H4 (cell line): ENCODE measurements at regions not wholly inside any gene's neighbourhood (a gene's known extent, or its start where the extent isn't known, plus 50 kb on each side); places are given as distances from the start of the nearest gene placed in this dataset.
"Not testable (repeated sequence)": the region's sequence is repeated elsewhere in the genome, so short reads cannot be mapped to it uniquely, and the experiment has no call there.

ENCODE experiments used
- DNase-seq: peaks from one replicate; pipeline ENCODE4 v3.0.0-alpha.2; 2015; ENCODE audit warnings: low spot score

DNA sequence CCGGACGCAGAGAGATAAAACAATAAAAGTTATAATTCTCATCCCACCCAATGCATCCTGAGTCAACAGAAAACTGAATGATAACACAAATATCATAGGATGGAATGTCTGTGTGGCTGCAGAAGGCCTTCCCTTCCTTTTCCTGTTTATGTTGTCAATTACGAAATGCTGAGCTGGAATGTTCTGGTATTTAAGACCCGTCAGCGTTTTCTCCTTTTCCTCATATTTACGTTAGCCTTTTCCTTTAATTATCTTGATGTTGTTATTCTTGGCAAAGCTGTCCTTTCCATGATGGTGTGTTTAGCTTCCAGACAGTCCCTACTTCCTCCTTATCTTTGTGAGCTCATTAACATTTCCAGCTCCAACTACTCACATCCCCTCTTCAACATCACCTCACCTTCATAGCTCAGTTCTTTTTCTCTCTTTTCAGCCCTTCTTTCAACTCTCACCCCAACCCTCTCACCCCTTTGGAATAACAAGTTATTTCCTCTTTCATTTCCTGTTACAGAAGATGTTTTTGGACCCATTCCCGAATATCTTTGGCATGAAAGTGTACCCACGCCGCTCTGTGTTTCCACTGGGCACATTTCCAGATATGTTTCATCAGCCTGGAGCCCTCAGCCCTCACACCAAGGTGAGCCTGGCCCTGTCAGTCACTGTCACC is 221.6 kb downstream of the NR2F1-AS1 start:
- peak; percentile 86 for DNase-seq

DNA sequence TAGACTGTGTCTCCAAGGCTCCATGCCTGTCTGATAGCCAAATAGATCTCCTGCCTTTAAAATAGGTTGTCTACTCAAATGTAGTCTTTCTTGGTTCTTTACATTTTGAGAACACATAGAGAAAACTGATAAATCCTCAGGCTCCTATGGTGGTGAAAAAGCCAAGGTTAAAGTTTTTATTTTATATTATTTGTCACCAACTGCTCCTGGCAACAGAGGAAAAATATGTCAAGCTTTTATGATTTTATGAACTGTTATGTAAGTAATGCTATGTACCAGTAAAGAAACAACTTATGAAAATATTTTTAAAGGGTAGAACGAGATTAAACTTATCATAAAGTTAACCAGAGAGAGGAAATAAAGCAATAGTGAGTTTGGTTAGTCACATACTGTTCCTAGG is 222.8 kb downstream of the NR2F1-AS1 start:
- DNase-seq = no peak

DNA sequence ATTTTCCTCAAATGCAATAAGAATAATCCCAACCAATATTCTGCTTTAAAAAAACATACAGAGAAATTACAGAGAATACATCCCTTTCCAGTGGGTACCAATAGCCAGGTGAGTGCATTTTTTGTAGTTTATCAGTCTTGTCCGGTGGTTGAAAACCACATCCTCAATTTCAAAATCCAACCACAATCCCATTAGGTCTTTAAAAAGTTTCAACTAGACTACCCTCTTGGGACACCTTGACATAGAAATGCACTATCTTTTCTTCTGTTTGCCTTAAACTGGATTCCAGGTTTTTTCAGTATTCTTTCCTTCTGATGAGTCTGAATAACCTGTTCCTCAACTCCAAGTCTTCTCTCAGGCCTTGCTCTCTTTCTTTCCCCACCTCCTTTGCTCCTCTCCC is 223.3 kb downstream of the NR2F1-AS1 start:
- no peak for DNase-seq

DNA sequence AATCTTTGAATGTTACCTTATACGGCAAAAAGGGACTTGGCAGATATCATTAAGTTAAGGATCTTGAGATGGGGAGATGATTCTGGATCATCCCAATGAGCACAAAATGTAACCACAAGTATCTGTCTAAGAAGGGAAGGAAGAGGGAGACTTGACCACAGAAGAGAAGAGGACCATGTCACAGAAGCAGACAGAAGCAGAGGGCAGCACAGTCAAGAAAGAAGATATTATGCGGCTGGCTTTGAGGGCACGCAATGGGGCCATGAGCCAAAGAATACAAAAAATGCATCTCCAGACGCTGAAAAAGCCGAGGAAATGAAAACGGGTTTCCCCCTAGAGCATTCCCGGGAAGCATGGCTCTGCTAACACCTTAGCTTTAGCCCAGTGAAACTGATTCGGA is 225.3 kb downstream of the NR2F1-AS1 start:
- no peak for DNase-seq

DNA sequence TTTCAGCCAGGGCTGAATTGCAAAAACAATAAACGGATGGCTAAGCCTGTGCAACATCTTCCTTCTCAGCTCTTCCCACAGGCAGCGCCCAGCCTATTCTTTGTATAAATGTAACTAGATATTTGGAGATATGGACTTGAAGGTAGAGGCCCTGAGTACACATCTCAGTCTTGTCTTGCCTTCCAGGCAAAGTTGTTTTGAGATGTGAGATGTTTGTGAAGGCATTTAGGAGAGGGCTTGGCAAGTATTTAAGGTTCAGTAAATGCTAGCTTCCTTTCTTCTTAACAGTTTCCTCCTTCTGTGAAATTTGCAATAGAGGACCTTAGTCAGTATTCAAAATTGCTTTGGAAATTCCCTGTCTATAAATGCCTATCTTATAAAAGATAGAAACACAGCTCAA is 228.8 kb downstream of the NR2F1-AS1 start:
- DNase-seq = no peak

DNA sequence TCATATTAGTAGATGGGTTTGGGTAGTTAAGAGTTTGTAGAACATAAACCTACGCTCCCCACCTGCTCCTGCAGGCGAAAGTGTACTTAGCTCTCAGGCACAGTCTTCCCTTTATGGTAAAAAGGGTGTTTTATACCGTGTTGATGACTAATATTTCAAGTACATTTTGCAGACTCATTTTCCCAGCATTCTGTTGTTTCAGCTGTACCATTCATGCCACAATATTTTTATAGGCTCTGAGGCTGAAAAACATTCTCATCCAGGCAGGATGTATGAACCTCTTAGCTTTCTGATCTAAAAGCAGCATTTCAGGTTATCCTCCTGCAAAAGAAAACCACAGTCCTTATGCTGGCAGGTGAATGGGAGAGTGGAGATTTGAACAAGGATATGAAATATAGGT is 231.4 kb downstream of the NR2F1-AS1 start:
- DNase-seq = peak; percentile 29

DNA sequence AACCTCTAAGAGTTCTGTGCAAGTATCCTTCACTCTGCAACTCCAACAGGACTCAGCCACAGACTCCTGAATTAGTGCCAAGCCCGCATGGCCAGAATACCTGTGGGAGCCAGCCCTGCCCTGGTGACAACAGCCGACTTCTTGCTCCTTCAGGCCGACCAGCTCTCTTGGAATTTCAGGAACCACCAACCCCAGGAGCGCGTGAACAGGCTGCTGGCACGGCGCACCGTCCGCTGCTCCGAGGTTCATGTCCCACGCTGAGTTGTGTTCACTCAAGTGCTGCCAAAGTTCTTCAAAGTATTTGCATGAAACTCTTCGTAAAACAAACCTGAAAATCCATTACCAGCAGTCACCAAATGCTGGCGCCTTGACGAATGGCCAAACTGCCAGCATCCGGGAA is 232.8 kb downstream of the NR2F1-AS1 start:
- DNase-seq = no peak

DNA sequence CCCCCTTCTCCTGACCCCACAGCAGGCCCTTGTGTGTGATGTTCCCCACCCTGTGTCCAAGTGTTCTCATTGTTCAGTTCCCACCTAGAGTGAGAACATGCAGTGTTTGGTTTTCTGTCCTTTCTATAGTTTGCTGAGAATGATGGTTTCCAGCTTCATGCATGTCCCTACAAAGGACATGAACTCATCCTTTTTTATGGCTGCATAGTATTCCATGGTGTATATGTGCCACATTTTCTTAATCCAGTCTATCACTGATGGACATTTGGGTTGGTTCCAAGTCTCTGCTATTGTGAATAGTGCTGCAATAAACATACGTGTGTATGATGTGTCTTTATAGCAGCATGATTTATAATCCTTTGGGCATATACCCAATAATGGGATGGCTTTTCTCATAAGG is 234.2 kb downstream of the NR2F1-AS1 start:
- DNase-seq = not testable (repeated sequence)

DNA sequence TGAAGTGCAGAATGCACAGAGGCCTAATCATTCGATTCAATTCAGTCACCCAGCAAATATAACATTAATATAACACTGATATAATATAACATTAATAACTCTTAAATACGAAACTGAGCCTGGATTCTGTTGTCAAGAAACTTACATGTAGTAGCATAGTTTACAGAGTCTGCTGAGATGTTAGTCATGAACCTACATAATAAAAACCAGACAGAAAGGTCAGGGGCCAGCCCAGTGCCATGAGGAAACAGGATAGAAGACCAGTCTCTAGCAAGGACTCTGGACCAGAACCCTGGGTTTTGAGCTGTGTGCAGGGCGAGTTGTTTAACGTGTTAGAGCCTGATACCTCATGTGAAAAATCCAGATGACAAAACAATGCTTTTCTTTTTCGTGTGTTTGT is 234.7 kb downstream of the NR2F1-AS1 start:
- DNase-seq = no peak

DNA sequence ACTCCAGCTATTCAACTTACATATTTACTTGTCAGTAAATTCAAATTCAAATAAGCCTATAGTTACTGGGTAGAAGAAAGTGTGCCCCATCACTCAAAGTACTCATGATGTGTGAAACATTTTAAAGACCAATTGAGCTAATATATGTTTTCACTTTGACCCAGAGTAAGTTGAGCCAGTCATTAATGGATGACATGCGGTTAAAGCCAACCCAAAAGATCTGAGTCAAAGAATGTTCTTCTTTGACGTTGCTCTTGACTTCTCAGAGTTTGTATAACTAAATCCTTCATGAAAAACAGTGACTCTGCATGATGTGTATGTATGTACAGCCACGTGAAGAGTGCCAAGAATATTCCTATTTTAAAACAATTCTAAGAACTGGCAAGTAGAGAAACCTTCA is 237.4 kb downstream of the NR2F1-AS1 start:
- no peak for DNase-seq

DNA sequence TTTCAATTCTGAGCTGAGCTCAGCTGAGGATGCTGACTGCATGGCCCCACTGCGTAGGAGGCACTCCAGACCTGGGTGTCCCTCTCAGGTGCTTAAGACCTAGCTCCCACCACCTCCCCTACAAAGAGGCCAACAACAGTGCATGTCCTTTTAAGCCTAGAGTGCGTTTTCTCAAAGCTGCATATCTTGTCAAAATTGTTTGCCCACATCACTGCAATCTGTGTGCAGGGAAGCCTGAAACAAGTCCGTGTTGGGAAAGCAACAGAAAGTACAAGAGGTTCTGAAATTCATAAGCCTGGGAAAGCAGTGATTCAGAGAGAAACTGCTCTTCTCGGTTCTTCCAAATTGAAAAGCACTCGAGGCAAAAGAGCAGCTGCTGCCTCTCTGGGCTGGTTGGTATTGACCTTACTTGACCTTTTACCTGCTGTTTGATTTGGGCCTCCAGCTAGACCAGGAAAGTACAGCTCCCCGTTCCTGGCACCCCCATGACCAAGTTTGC is 238.4 kb downstream of the NR2F1-AS1 start:
- no peak for DNase-seq

DNA sequence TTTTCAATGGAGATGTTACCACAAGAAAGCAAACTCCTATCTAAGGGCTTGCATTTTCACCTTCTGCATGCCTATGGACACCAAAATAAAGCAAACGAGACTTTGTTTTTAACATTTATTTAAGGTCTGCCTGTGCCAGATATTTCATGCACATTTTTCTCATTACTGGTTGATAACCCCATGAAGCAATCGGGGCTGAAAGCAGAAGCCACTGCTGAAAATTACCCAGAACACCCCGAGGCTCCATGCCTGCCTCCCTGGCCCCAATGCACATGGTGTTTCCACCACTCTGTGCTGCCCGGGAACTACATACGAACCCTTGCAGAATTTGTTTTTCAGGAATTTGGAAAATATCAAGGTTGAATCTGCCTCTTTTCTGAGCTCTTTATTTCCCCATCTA is 240.1 kb downstream of the NR2F1-AS1 start:
- DNase-seq = no peak

DNA sequence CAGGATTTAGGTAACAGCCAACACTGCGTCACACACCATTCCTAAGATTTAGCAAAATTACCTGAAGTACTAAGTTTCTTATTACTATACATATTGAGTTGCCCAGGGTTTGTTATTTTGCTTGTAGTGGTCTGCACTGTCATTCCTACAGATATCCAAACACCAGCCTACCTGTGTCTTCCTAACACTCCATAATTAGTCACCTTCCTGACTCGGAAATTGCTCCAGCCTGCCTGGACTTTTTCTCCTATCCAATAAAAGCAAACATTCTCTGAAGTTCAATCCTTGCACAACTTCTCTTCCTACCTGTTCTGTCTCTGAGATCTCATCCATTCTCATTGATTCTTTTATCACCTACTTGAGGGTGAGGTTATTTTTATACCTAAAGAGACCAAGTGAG is 243.9 kb downstream of the NR2F1-AS1 start:
- DNase-seq = no peak

DNA sequence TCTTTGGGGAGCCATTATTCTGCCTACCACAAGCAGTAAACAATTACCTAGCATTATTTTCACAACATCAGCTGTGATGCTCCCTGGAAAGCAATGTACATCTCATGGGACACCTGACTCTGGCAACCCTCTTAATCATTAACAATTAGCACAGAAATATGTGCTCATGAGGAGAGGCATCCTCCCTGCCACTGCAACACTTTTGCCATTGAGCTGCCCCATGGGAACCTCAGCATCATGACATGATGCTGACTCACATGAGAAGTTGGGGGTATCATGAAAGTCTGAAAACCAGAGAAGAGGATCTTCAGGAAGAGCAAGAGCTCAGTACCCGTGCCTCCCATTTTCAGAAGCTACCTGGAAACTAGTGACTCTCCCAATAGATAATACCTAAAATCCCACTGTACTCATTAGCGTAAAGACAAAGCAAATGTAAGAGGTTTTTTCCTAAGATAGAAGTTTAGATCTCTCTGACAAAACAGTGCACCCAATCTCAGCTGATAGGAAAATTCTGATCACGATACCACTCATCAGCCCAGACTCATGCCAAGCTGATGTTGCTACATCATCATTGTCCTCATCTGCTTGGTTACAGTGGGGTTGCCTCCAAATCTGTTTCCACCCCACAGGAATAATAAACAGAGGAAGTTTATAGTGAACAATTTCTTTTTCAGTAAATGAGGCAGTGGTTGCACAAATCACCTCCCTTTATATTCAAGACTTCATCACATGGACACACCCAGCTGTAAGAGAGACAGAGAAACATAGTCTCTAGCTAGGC is 244.5 kb downstream of the NR2F1-AS1 start:
- DNase-seq = no peak

DNA sequence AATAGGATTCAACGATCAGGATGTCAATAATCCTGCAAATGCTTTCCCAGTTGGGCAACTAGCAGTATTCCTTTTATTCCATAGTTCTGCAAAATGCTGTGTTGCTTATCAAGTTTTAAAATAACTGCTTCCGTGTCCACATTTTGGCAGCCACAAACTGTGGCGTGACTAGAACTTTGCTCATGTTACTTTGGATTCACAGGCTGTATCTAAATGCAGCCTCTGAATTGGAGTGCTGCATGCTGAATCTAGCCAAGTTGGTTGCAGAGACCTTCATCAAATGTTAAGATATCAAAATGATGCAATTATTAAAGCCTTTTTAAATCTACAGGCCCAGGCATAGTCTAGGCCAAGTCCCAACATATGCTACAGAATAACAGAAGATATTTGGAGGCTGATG is 249.2 kb downstream of the NR2F1-AS1 start:
- DNase-seq = no peak

DNA sequence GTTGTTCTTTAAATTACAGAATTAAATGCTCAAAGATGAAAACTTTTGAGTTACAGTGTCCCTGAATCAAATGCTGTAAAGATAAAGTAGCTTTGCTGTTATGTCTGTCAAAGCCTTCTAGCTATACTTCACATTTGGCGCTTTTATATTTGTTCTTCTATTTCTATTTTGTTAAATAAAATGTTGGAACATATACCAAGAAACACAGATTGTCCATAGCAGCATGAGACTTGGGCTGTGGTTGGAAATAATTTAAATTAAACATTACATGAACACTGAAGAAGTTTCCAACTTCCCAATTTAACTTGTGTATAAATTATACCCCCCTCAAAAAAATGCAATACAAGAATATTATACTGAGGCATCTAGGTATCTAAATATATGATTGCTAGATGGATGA is 249.8 kb downstream of the NR2F1-AS1 start:
- no peak for DNase-seq

DNA sequence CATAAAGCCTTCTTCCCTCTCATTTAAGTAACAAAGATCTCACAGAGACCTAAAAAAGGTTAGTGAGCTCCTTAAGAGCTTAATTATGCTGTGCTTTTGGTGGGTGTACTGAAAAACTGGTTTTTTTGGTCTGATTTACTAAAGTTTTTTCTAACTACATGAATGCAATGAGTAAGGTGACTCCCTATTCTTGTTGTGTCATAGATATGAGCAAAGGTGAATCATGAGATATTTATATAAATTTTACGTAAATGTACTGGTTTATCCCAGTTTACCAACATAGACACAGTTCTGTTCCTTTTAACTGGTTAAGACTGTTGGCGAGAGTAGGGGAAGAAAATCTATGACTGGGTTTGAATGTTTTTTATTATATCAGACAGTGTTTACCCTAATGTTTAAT is 250.5 kb downstream of the NR2F1-AS1 start:
- no peak for DNase-seq

DNA sequence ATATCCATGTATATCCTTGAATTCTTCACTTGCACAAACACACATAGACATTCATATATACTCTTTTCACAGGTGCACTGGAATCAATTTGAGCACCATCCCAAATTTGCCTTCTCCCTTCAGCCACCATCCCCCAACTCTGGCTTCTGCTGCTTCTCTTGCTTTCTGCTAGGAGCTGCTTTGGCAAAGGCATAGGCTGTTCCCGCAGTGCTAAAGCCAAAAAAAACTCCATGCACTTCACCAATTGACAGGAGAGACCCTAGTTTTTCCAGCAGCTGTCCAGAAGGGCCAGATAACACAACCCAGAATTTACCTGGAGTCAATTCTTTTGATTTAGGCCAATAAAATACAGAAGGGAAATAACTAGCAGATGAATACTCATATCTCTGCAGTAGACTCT is 251.3 kb downstream of the NR2F1-AS1 start:
- DNase-seq = no peak

DNA sequence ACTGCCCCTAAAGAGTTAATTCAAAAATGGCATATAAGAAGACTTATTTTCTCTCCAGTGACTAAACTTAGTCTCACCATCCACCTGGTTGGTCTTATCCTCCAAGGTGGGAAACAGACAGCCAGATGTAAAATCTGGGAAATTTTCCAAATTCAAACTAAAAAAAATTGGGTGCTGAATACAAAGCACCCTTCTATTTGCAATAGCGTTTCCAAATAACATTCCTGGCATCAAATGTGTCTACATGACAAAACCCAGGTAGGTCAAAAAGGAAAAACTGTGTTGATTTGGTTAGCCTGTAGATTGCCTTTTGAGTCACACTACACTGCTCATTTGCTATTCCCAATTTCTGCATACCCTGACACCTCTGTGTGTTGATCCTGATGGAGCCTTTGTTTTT is 252.2 kb downstream of the NR2F1-AS1 start:
- DNase-seq = no peak

DNA sequence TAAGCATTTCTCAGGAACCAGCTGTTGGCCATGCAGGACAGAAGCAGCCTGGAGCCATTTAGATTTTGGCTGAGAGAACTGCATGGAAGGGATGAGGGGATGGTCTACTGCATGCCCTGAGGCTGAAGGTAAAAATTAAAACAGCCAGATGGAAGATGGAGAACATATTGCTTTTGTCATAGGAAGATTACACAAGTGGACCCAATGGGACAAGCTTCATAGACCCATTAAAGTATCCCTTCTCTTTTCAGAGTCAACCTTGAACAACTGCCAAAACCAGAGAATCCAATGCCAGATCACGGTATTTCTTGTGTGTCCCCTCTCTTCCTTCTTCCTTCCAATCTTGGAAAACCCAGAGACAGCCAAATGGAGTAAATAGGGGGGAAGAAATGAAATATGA is 253.4 kb downstream of the NR2F1-AS1 start:
- no peak for DNase-seq

DNA sequence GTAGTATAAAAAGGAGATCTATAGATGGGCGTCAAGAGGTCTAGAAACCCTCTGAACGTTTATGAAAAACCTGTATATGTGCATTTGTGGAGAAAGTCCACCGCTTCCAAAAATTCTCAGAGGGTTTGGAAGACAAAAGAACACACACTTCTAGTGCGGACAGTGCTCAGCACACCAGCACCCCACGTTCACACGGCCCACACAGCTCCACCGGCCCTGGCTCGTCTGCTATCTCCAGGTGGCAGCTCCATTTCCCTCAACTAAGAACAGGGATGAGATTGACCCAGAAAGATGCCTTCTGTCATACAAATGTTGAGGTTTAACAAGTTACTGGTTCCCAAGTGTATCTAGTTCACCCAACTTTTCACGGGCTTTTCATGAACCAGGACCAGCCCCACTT is 255.1 kb downstream of the NR2F1-AS1 start:
- no peak for DNase-seq

DNA sequence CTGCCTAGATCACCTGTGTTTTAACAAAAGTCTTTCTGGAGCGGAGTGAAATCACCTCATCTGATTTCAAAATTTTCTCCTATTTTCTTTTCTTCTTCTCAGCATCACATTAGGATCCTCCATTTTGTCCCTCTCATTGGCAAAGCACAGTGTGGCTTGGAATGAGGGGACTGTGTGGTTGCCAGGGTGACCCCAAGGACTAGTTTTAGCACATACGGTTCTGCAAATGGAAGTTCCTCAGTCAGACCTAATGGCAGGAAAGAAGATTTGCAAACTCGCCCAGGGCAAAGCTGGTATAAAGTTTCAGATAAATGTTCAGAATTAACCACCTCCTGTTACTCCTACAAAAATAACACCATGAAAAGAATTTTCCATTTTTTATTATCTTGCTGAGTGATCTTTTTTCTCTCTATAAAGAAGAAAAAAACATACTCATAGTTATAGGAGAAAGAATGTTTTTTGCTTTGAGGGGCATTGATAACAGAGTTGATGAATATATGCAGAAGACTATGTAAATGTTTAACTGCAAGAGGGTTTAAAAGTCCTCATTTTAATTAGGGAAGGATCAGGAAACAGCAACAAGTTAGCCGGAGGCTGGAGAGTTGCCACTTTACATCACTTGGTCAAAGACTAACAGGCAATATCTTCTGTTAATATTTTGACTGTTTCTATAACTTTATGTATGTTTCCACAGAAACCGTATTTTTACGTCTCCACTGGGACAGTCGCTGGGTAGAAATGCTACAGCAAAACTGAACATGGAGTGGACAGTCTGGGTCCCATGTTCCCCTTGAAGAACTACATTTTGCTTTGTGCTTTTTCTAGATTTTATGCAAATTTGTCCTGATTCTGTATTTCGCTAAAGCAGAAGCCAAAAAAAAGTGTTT is 257.8 kb downstream of the NR2F1-AS1 start:
- no peak for DNase-seq
